ENCODE measurements at regions not wholly inside any gene's neighbourhood (a gene's known extent, or its start where the extent isn't known, plus 50 kb on each side); places are given as distances from the start of the nearest gene placed in this dataset.

DNA sequence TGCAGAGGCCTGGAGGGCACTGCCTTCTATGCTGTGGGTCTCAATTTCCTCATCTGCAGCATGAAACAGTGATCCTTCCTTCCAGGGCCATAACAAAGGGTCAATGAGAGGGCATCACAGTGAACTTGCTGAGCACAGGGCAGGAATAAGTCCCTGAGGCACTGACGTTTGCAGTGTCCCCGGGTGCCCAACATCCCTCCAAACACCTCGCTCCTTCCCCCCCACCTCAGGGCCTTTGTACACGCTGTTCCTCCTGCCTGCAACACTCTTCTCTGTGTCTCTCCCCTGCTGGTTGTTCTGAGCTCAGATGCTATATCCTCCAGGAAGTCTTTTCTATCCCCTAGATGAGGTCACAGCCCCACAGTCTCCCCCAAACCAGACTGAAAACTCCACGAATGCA lies 59.7 kb upstream of the TCF20 start:
- DNase-seq: no peak

DNA sequence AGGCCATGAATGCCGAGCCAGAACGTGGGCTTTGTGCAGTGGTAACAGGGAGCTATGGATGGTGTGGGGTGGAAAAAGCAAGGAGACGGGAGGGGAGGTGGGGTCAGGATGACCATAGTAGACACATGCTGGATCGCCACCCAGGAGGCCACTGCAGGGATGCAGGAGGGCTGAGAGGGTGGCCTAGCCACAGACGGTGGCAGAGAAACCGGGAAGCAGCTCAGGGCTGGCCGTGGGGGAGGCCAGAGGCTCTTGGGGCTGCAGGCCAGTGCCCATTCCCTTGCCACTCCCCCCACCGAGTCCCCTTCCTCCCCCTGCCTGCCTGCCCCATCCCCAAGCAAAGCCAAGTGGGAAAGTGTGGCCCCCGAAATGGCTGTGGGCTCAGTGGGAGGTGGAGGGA lies 59.1 kb upstream of the TCF20 start:
- no peak for DNase-seq

DNA sequence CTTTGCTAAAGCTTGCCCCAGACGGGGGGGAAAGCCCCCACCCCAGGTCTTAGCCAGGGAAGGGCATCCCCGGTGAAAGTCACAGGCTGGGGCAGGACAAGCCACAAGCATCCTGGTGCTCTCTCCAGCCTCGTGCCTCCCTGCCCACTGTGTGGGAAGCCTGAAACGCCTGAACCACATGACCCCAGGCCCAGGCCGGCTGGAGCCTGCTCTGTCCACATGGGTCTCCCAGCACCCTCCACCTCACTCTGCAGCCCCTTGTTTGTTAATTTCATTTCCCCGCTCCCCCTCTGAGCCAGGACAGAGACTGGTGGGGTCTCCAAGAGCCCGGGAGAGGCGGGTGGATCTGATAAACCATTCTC lies 58.3 kb upstream of the TCF20 start:
- DNase-seq: no peak

DNA sequence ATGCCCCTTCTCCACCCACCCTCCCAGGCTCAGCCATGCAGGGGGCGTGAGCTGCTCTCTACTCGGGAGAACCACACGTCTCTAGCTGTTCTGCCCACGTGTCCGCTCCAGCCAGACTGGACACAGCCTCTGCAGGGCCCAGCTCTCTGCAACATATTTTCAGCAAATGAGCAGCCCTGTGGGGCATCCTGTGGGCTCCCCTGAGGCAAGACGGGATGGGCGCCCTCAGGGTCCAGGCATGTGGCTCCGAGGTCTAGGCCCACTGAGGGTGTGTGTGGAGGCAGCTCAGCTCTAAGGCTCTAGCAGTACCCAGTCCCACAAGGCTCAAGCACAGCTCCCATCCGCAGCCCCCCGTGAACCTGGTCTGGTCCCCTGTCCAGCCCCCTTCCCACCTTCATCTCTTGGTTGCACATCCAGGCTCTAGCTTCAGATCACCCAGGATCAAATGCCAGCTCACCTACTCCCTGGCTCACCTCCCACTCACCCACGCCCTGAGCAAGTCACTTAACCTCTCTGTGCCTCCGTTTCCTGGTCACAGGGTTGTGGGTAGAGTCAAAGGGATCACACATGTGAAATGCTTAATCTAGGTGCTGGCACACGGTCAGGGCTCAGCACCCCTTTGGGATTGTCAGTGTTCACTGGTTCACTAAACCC lies 57.8 kb upstream of the TCF20 start:
- no peak for DNase-seq

DNA sequence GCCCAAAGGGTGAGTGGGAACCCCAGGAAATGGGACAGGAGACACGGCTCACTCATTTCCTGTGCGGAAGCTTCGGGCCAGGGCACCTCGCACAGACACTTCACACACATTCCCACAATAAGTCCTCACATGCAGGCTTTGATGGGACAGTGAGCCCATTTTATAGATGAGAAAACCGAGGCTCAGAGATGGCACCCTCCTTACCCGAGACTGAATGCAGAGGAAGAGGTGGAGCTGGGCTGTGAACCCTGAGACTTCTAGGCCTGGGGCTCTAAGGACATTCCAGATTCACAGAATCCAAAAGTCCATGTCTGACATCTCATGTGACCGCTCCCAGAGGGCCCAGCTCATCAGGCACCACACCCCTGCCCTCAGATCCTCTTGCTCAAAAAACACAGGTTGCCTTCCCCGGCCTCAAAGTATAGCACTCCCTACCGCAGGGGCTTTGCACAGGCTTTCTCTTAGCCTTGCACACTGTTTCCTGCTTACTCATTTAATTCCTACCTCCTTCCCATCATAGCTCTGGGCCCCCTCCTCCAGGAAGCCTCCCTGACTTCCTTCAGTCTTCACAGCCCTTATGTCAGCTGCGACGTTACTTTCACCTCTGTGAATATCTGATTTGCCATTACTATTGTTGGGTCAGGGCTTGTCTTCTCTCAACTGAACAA lies 57.1 kb upstream of the TCF20 start:
- DNase-seq: no peak

DNA sequence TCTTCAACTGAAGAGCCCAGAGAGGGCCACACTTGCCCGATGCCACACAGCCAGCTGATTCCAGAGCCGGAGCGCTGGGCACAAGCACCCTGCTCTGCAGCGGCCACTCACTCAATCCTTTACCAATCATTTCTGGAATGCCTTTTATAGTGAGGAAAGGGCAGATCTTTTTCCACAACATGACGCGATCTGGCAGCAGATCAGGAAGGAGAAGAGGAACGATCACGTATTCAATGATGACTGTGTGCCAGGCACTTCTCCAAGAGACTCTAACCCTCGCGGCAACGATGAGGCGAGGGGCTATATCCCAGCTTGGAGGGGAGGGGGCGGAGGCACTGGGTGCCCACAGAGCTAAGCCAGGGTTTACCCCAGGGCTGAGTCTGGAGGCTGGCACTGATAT lies 56.3 kb upstream of the TCF20 start:
- no peak for DNase-seq

DNA sequence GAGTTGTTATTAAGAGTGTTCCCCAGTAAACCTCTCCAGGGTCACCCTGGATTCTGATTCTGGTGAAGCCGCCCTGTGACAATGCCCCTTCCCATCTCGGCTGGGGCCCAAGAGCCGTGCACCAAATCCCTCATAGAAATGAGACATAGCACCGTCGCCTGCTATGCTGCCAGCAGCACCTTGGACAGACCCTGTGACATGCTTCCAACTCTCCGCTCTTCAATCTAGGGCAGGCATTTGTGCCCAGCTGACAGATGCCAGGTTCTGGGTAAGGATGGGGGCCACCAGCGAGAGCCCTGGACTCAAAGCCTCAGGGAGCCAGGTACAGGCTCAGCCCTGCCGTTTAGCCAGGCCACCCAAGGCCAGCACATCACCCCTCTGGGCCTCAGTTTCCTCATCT lies 55.8 kb upstream of the TCF20 start:
- DNase-seq: no peak

DNA sequence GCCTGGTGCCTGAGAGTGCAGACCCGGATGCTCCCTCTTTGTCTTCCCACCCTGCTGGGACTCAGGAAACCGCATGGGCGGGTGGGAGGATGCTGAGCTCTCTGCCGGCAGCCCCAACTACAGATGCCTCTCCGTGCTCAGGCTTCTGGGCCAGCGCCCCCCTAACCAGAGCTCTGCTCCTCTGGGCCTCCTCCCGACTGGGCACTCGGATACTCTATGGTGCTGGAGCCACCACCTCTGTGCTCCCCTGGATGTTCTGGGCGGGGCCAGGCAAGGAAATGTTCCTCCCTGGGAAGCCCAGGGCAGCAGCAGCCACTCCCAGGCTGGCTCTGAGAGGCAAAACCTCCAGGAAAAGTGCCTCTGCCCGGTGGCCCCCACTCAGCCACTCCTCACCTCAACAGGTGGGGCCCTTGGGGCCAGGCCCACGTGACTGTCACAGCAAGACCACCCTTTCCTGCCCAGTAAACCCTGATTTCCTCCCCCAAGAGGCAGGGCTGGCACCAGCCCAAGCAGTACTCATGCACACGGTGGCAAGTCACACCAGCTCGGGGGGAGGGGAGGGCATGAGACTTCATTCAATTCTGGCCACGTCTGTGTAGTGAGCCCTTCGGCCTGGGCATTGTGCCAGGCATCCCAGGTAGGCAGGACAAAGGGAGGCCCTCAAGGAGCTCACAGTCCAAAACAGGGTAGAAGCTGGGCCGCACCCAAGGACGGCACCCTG lies 54.7 kb upstream of the TCF20 start:
- no peak for DNase-seq

DNA sequence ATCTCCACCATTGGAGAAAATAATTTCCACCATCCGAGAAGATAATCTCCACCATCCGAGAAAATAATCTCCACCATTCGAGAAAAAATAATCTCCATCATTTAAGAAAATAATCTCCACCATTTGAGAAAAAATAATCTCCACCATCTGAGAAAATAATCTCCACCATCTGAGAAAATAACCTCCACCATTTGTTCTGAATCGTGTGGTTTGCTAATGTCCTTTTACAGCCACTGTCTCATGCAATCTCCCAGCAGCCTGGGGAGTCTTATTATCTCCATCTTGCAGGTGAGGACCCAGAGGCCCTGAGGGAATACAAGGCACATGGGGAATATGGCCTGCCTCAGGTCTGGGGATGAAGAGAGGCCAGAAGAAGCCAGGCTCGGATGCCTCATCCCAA lies 54.1 kb upstream of the TCF20 start:
- no peak for DNase-seq

DNA sequence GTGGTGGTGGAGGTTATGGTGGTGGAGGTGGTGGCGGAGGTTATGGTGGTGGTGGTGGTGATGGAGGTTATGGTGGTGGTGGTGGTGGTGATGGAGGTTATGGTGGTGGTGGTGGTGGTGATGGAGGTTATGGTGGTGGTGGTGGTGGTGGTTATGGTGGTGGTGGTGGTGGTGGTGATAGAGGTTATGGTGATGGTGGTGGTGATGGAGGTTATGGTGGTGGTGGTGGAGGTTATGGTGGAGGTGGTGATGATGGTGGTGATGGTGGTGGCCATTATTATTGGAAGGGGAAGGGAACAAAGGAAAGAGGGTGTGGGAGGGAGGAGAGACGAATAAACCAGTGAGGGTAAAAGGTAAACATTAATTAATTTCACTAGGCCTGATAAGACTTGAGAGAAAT lies 53.5 kb upstream of the TCF20 start:
- no peak for DNase-seq

DNA sequence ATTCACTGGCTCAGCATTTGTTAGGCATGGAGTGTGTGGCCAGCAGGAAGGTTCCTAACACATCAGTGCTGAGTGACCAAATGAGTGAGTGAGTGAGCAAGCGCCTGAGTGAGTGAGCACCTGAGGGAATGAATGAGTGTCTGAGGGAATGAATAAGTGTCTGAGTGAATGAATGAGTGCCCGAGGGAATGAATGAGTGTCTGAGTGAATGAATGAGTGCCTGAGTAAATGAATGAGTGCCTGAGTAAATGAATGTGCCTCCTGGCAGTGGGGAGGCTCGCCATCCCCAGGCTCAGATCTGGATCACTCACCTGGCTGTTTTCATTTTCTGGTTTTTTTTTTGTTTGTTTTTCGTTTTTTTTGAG lies 52.1 kb upstream of the TCF20 start:
- no peak for DNase-seq

DNA sequence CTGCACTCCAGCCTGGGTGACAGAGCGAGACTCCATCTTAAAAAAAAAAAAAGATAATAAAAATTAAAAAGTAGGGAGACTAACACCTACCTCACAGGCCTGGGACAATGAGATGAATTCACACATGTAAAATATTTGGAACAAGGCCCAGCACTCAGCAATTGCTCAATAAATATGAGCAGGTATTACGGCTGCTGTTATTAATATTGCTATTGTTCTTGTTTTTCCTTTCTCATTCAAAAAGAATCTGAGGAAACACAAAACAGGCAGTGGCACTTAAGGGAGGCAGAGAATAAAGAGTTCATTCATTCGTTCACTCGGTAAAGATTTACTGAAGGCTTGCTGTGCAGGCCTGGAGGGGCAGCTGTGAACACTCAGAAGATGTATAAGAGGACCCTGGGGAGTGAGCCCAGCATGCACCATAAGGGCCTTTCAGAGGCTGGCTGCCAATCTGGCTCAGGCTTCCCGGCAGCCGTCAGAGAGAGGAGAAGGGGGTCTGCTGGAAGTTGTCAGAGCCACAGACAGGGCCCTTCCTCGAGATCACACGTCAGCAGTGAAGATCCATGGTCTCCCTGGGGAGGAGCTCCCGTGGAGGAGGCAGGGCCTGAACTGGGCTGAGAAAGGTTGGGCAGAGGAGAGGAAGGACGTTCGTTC lies 51.6 kb upstream of the TCF20 start:
- peak; percentile 62 for DNase-seq

DNA sequence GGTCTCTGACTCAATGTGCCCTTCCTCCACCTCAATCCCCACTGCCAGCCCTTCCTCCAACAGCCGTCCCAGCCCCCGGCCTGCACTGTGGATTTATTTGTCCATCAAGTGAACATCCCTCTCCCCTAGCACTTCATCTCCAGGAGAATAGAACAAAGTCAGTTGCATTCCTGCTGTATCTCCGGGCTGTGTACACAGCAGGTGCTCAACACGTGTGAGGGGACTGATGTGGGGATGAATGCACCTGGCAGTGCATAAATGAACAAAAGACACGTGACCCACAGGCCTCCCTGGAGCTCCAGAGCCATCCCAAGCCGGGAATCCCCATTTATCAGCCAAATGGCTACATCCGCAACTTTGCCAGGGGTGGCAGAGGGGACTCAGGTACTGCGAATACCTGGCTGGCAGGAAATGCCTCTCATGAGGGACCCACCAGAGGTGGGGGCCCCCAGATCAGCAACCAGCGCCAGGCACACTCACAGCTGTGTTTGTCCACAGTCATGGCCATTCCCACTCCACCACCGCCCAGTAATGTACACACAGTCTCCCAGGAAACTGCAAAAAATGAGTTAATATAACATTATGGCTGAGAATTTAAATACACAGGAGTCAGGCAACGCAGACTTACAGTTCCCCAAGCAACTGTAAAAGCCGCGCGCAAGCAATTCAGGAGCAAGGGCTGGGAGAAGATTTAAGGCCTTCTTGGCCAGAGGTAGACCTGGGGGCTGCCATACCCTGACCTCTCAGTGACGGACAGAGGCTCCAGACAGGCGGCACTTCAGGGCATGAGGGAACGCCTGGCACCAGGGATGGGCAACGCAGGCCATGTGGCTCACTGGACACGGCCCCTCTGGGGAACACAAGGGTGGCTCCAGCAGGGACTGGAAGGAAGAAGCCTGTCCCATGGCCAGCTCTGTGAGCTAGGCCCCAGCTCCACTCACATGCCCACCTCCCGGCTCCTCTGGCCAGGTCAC lies 50.3 kb upstream of the TCF20 start:
- DNase-seq: no peak

All from NCI-H82 (cell line).